ENCODE measurements at regions not wholly inside any gene's neighbourhood (a gene's known extent, or its start where the extent isn't known, plus 50 kb on each side); places are given as distances from the start of the nearest gene placed in this dataset.

- no peak overlapping the region for H4K8ac ChIP-seq (ENCODE audit: low read depth in 2 of 2, low read length in 2 of 2)
- H3K4me2 ChIP-seq (ENCODE audit: low read depth, low read length): no peak overlapping the region
- no peaks in the 10 kb centered on the region for H3K9me3 ChIP-seq (ENCODE audit: control insufficient read depth, insufficient read depth, low read length)
- H4K5ac ChIP-seq (ENCODE audit: low read depth, low read length): no peak overlapping the region
- H3K4me1 ChIP-seq (ENCODE audit: control insufficient read depth, insufficient read depth, low read length): no peaks in the 10 kb centered on the region; the same call in 1 of the 2 replicates
- H3K4me3 ChIP-seq (ENCODE audit: insufficient read depth, low read depth, low read length): no peak overlapping the region
- in situ Hi-C loops (cut with MboI; ENCODE audit: low sequenced_read_pairs) (no loop called here), intact Hi-C loops (cut with micrococcal nuclease) (no loop called here), dilution Hi-C loops (cut with HindIII; ENCODE audit: low sequenced_read_pairs, unreplicated experiment) (no loop called here)
- no peaks in the 10 kb centered on the region for H3K36me3 ChIP-seq (ENCODE audit: control insufficient read depth, insufficient read depth, low read length)
- no peak overlapping the region for H2BK15ac ChIP-seq (ENCODE audit: low read depth, low read length)
- ChIA-PET POLR2A (ENCODE audit: unreplicated experiment) (no interaction called here), CTCF (no interaction called here)
- BruUV-seq (replicated peaks): no TSS peak
- no peaks in the 10 kb centered on the region for H3K9me1 ChIP-seq (ENCODE audit: insufficient read depth, low read length)
- H2BK5ac ChIP-seq (ENCODE audit: low read depth, low read length, poor library complexity, severe bottlenecking): no peak overlapping the region
- H3K23ac ChIP-seq (ENCODE audit: low read depth, low read length): no peak overlapping the region
- no peak overlapping the region for H3K56ac ChIP-seq (ENCODE audit: extremely low read depth, insufficient read depth, low read length)
- H2AFZ ChIP-seq (replicated peaks; ENCODE audit: low read length, poor library complexity): no peak overlapping the region
- no peaks in the 10 kb centered on the region for H3K79me1 ChIP-seq (ENCODE audit: low read depth in 1 of 2, low read length in 2 of 2)
- no peak overlapping the region for H4K91ac ChIP-seq (ENCODE audit: insufficient read depth, low read depth, low read length)
- H2BK20ac ChIP-seq (ENCODE audit: low read depth, low read length): no peak overlapping the region
- no peak for TF ChIP-seq NFE2L2 (IDR thresholded peaks at IDR 0.05; ENCODE audit: low read depth, low read length)
- no peak for TF ChIP-seq MAFK (IDR thresholded peaks at IDR 0.05; ENCODE audit: low read depth, low read length)
- no peak overlapping the region for H3K14ac ChIP-seq (replicated peaks; ENCODE audit: low read depth, low read length)
- H3K4ac ChIP-seq (ENCODE audit: low read depth, low read length): no peak overlapping the region
- no peak overlapping the region for H2AK9ac ChIP-seq (replicated peaks; ENCODE audit: low read depth, low read length, poor library complexity)
- no CpG with 5 or more reads among the region's 2 CpGs for WGBS, 2 experiments (ENCODE audit: extremely low coverage in 2 of 2, insufficient read length in 1 of 2)
- H2AK5ac ChIP-seq (ENCODE audit: low read depth, low read length): no peak overlapping the region
- H3K9ac ChIP-seq (ENCODE audit: low read depth, low read length): no peak overlapping the region
- H3K27ac ChIP-seq (ENCODE audit: insufficient read depth, low read length): no peak overlapping the region
- no peaks in the 10 kb centered on the region for H3K27me3 ChIP-seq (ENCODE audit: control insufficient read depth, insufficient read depth, low read length)
- ATAC-seq (ENCODE audit: low read depth) (no peak), DNase-seq (no peak)
- H3K18ac ChIP-seq (ENCODE audit: low read depth, low read length): no peak overlapping the region
- H2BK120ac ChIP-seq (ENCODE audit: low read depth, low read length): no peak overlapping the region
- no peaks in the 10 kb centered on the region for H4K20me1 ChIP-seq (ENCODE audit: insufficient read depth, low read length)
Observed at GRCh38 chr7:115123441-115123840, 201.5 kb downstream of the MDFIC start.
